PC-3 (cell line): ENCODE measurements at regions not wholly inside any gene's neighbourhood (a gene's known extent, or its start where the extent isn't known, plus 50 kb on each side); places are given as distances from the start of the nearest gene placed in this dataset.

Experiments
- ATAC-seq: fragments of 200-7000 bp; cut with Tn5 transposase; 2 replicates; pipeline ENCODE4 v1.9.1; 2020; ENCODE audit warnings: mild to moderate bottlenecking, moderate library complexity
- BruUV-seq: library from RNA; stranded (reverse); fragments of 400-500 nt; replicated peaks from 2 replicates; lab custom pipeline; 2021; lab: Mats Ljungman, UMichigan
- CTCF ChIA-PET: fragments of 300-600 bp; sonication (Branson Sonifier 250); formaldehyde crosslinking; loops from one replicate; lab custom pipeline; 2022; ENCODE audit warnings: antibody characterized with exemption; lab: Charles Lee
- POLR2A ChIA-PET: fragments of 300-600 bp; sonication (Branson Sonifier 250); formaldehyde crosslinking; loops from one replicate; lab custom pipeline; 2022; ENCODE audit warnings: antibody characterized with exemption; ENCODE audit not compliant: unreplicated experiment; lab: Charles Lee
- DNase-seq: peaks from one replicate; pipeline ENCODE4 v3.0.0-alpha.2; 2015
- H2AFZ ChIP-seq: fragments of 300-600 bp; sonication (generic); 2 replicates; pipeline ENCODE4 v1.6.0; 2016; ENCODE audit warnings: antibody characterized with exemption, low read length
- H3F3A ChIP-seq: fragments of 300-600 bp; sonication (generic); one replicate; pipeline ENCODE4 v1.6.0; 2017; ENCODE audit warnings: antibody characterized with exemption, low read length, control low read depth, mild to moderate bottlenecking; ENCODE audit not compliant: unreplicated experiment
- H3K27ac ChIP-seq: fragments of 300-600 bp; sonication (generic); 2 replicates; pipeline ENCODE4 v1.5.1; 2016; ENCODE audit warnings: mild to moderate bottlenecking, low read length
- H3K27me3 ChIP-seq: fragments of 300-600 bp; sonication (generic); 2 replicates; pipeline ENCODE4 v1.6.1; 2016; ENCODE audit warnings: low read length, mixed read lengths
- H3K36me3 ChIP-seq: fragments of 300-600 bp; sonication (generic); 2 replicates; pipeline ENCODE4 v1.6.1; 2016; ENCODE audit warnings: low read depth, mixed run types, low read length, mixed read lengths
- H3K4me1 ChIP-seq: fragments of 300-600 bp; sonication (generic); 2 replicates; pipeline ENCODE4 v1.5.1; 2016; ENCODE audit warnings: low read length; ENCODE audit not compliant: insufficient read depth
- H3K4me2 ChIP-seq: fragments of 300-600 bp; sonication (generic); 2 replicates; pipeline ENCODE4 v1.6.0; 2016; ENCODE audit warnings: low read length
- H3K4me3 ChIP-seq: fragments of 300-600 bp; sonication (generic); 2 replicates; pipeline ENCODE4 v1.5.1; 2016; ENCODE audit warnings: mild to moderate bottlenecking, low read length, mixed read lengths
- H3K79me2 ChIP-seq: fragments of 300-600 bp; sonication (generic); 2 replicates; pipeline ENCODE4 v1.6.1; 2017; ENCODE audit warnings: low read length, mixed read lengths
- H3K9ac ChIP-seq: fragments of 300-600 bp; sonication (generic); 2 replicates; pipeline ENCODE4 v1.6.0; 2016; ENCODE audit warnings: mild to moderate bottlenecking, low read length
- H3K9me2 ChIP-seq: fragments of 300-600 bp; sonication (generic); replicated peaks from 2 replicates; pipeline ENCODE4 v1.6.1; 2016; ENCODE audit warnings: mixed run types, low read length, mixed read lengths
- H3K9me3 ChIP-seq: fragments of 300-600 bp; sonication (generic); 2 replicates; pipeline ENCODE4 v1.6.1; 2016; ENCODE audit warnings: low read length, mixed read lengths
- H4K20me1 ChIP-seq: fragments of 300-600 bp; sonication (generic); 2 replicates; pipeline ENCODE4 v1.6.1; 2016; ENCODE audit warnings: low read length, mixed read lengths
- CTCF ChIP-seq: fragments of 300-600 bp; sonication (generic); conservative IDR thresholded peaks from 2 replicates; pipeline ENCODE4 v1.5.1; 2017; ENCODE audit warnings: antibody characterized with exemption, low read depth, mild to moderate bottlenecking, low read length
- EZH2 ChIP-seq: fragments of 300-600 bp; sonication (generic); IDR thresholded peaks from one replicate; pipeline ENCODE4 v1.6.1; 2017; ENCODE audit warnings: antibody characterized with exemption, mild to moderate bottlenecking, low read length; ENCODE audit not compliant: unreplicated experiment
- EZH2phosphoT487 ChIP-seq: fragments of 300-600 bp; sonication (generic); IDR thresholded peaks from 2 replicates; pipeline ENCODE4 v1.6.1; 2018; ENCODE audit warnings: mild to moderate bottlenecking, antibody characterized with exemption, low read length, borderline replicate concordance
- intact Hi-C: fragments of 100-400 bp; cut with micrococcal nuclease; formaldehyde crosslinking; loops from 2 replicates; pipeline ENCODE4 v1.9.0; 2023

GRCh38 chr3:127483005-127483641 lies 107.4 kb downstream of the TPRA1 start:
- CTCF ChIA-PET = no interaction called here

DNA sequence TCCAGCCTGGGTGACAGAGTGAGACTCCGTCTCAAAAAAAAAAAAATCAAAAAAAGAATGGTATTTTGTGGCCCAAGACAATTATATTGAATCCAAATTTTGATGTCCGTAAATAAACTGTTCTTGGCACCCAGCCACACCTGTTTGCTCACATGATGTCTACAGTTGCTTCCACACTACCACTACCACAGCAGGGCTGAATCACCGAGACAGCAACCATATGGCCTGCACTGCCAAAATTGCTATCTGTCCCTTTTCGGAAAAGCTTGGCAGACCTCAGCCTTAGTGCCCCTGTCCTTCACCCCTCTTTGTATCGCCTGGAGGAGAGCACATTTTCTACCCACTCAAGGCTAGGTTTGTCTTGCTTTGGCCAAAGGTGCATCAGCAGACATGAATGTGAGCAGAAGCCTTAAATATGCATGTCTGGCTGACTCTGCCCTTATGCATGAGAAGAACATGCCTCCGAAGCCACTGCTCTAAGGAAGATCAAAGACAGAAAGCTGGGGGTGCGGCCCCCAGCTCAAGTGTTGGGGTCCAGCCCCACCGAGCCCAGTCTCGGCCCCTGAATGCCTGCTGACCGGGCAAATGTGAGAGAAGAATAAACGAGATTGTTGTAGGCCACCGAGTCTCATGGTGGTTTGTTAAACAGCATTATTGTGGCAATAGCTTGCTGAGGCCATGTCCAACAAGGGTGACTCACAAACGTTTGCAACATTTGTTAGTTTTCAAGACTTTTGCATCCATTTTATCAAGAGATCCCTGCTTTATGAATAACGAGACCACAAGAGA lies 108.1 kb downstream of the TPRA1 start:
- Histone ChIP-seq H3K9ac (no peak overlapping the region), H3K9me2 (no peaks in the 10 kb centered on the region), H3K36me3 (no peaks in the 10 kb centered on the region), H3K27ac (no peak overlapping the region), H3K27me3 (no peaks in the 10 kb centered on the region), H2AFZ (no peak overlapping the region), H3K4me2 (no peak overlapping the region), H3K4me1 (no peaks in the 10 kb centered on the region), H4K20me1 (no peaks in the 10 kb centered on the region), H3K4me3 (no peak overlapping the region), H3K9me3 (no peaks in the 10 kb centered on the region), H3K79me2 (no peaks in the 10 kb centered on the region), H3F3A (no peaks in the 10 kb centered on the region)
- no TSS peak for BruUV-seq
- ChIA-PET POLR2A (no interaction called here), CTCF (no interaction called here)
- no peak for ATAC-seq
- intact Hi-C loops = no loop called here
- no peak for DNase-seq
- TF ChIP-seq EZH2phosphoT487 (no peak), EZH2 (no peak), CTCF (no peak)

More at GRCh38 chr3:127483005-127483641, 107.4 kb downstream of the TPRA1 start:
- TF ChIP-seq EZH2 (no peak), EZH2phosphoT487 (no peak), CTCF (no peak)
- H3K27ac ChIP-seq = no peak overlapping the region
- no peaks in the 10 kb centered on the region for H3K27me3 ChIP-seq
- H3K4me1 ChIP-seq = no peaks in the 10 kb centered on the region
- POLR2A ChIA-PET = no interaction called here
- H2AFZ ChIP-seq = no peak overlapping the region
- H3K36me3 ChIP-seq = no peaks in the 10 kb centered on the region
- H3K79me2 ChIP-seq = no peaks in the 10 kb centered on the region
- H3K4me2 ChIP-seq = no peak overlapping the region
- no TSS peak for BruUV-seq
- intact Hi-C loops = no loop called here
- no peaks in the 10 kb centered on the region for H4K20me1 ChIP-seq
- no peaks in the 10 kb centered on the region for H3K9me2 ChIP-seq
- H3K4me3 ChIP-seq = no peak overlapping the region
- no peak for DNase-seq
- no peaks in the 10 kb centered on the region for H3K9me3 ChIP-seq
- H3F3A ChIP-seq = no peaks in the 10 kb centered on the region
- no peak overlapping the region for H3K9ac ChIP-seq
- no peak for ATAC-seq
